Ascending aorta (tissue), 2 donors: ENCODE measurements at regions not wholly inside any gene's neighbourhood (a gene's known extent, or its start where the extent isn't known, plus 50 kb on each side); places are given as distances from the start of the nearest gene placed in this dataset.
A peak's percentile ranks its signal among the peaks of the same experiment; 100 is the strongest.

ENCODE experiments used
- DNase-seq, 2 donors: peaks; one replicate each; pipeline ENCODE4 v3.0.0-alpha.2; 2019; ENCODE audit warnings: low spot score in 2 of 2
- H3K27ac ChIP-seq, 2 donors: fragments of 200-600 bp; sonication (generic); one replicate each; pipeline ENCODE4 v1.5.1; 2016 to 2017; ENCODE audit warnings: mild to moderate bottlenecking in 1 of 2
- H3K27me3 ChIP-seq: fragments of 200-600 bp; sonication (generic); one replicate; pipeline ENCODE4 v1.5.1; 2017
- H3K36me3 ChIP-seq, 2 donors: fragments of 200-600 bp; sonication (generic); one replicate each; pipeline ENCODE4 v1.5.1; 2016
- H3K4me1 ChIP-seq, 2 donors: fragments of 200-600 bp; sonication (generic); one replicate each; pipeline ENCODE4 v1.5.1; 2016 to 2017; ENCODE audit warnings: mild to moderate bottlenecking in 1 of 2
- H3K4me3 ChIP-seq, 2 donors: fragments of 200-600 bp; sonication (generic); one replicate each; pipeline ENCODE4 v1.5.1; 2016 to 2017; ENCODE audit warnings: mild to moderate bottlenecking in 1 of 2
- H3K9me3 ChIP-seq, 2 donors: fragments of 200-600 bp; sonication (generic); one replicate each; pipeline ENCODE4 v1.5.1; 2016
- intact Hi-C: fragments of 100-400 bp; cut with DNase I; formaldehyde crosslinking; loops from one replicate; pipeline ENCODE4 v1.15.1; 2023
- TF ChIP-seq, protein P1 (sequence below), 3 experiments: fragments of 200-600 bp in 2 of 3; fragments of 450-650 bp in 1 of 3; sonication (generic) in 2 of 3; IDR thresholded peaks; one replicate each; pipeline ENCODE4 v1.5.1; 2016 to 2019; ENCODE audit warnings: antibody characterized with exemption in 3 of 3, mild to moderate bottlenecking in 1 of 3, moderate library complexity in 1 of 3

DNA sequence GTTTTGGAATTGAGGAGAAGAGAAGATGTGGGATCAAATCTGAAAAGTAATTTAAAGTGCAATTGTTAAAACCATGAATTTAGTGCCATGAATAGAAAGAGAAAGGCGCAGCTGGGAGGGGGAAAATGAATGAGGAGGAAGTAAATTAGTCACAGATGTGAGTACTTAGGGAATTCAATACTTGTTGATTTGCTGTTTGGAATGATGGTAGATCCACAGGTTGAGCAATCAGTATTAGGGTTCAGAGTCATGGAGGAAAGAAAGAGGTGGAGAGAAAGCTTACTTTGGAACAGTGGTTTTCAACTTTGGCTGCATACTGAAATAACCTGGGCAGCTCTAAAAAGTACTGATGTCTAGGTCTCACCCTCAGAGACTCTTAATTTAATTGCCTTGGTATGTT is 229.7 kb upstream of the ASCC3 start:
- DNase-seq: no peak
- intact Hi-C loops: no loop called here
- TF ChIP-seq, protein P1, sequence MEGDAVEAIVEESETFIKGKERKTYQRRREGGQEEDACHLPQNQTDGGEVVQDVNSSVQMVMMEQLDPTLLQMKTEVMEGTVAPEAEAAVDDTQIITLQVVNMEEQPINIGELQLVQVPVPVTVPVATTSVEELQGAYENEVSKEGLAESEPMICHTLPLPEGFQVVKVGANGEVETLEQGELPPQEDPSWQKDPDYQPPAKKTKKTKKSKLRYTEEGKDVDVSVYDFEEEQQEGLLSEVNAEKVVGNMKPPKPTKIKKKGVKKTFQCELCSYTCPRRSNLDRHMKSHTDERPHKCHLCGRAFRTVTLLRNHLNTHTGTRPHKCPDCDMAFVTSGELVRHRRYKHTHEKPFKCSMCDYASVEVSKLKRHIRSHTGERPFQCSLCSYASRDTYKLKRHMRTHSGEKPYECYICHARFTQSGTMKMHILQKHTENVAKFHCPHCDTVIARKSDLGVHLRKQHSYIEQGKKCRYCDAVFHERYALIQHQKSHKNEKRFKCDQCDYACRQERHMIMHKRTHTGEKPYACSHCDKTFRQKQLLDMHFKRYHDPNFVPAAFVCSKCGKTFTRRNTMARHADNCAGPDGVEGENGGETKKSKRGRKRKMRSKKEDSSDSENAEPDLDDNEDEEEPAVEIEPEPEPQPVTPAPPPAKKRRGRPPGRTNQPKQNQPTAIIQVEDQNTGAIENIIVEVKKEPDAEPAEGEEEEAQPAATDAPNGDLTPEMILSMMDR (IDR thresholded peaks at IDR 0.05): no peak
- Histone ChIP-seq H3K4me1 (no peaks in the 10 kb centered on the region), H3K9me3 (no peaks in the 10 kb centered on the region), H3K27ac (no peak overlapping the region), H3K4me3 (no peak overlapping the region), H3K27me3 (no peaks in the 10 kb centered on the region), H3K36me3 (no peaks in the 10 kb centered on the region)

DNA sequence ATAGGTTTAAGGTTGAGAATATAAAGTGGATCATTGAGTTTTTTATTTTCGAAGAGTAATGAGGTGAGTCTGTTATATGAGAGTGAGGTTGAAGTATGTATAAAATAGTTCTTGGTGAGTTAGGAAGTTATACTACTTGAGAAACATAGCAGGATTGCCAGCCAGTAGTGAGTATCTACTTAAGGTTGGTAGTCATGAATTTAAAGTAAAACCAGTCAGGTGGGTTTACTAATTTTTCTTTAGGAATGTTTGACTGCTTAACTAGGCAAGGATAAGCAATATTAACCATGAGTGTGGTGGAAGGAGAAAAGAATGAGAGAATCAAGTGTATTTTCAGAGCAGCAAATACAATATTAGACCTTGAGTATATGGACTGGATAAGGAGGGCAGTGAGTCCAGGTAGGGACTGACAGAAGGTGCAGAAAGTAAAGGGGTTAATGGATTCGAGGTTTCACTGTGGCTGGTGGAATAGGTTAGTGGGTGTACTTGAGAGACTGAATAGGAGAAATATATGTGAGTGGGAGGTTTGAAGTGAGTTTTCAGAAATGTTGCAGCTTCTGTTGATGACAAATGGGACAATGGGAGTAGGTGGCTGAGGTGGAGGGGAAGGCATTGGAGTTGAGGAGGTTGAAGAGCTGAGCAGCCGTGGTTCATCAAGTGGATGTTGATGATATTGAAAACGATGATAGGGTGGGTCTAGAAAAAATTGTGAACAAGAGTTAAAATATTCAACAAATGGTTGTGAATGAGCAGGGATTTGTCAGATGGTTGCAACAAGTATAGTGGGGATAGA is 232.5 kb upstream of the ASCC3 start:
- no peak for DNase-seq
- H3K4me3 ChIP-seq: no peak overlapping the region
- no peaks in the 10 kb centered on the region for H3K27me3 ChIP-seq
- no peaks in the 10 kb centered on the region for H3K4me1 ChIP-seq
- TF ChIP-seq, protein P1 (IDR thresholded peaks at IDR 0.05): no peak
- H3K27ac ChIP-seq: no peak overlapping the region
- H3K36me3 ChIP-seq: no peaks in the 10 kb centered on the region
- H3K9me3 ChIP-seq: no peaks in the 10 kb centered on the region
- intact Hi-C loops: no loop called here

DNA sequence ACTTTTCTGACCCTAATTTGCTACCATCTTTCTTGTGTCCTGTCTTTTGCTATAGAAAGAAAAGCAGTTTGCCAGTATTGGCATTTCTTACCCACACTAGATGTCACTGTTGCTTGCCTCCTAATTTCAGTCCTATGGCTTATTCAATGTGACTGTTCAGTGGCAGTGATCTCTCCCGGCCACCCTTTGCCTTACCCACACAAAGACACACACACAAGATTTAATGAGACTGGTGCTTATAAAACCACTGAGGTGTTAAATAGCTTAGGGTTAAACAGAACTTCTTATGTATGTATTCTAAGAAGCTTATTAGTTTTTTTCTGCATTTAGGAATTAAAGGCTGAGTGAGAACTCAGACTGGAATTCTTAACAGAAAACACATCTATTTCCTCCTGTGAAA is 233.6 kb upstream of the ASCC3 start:
- no peaks in the 10 kb centered on the region for H3K36me3 ChIP-seq
- H3K9me3 ChIP-seq: no peaks in the 10 kb centered on the region
- no peaks in the 10 kb centered on the region for H3K4me1 ChIP-seq
- no peaks in the 10 kb centered on the region for H3K27me3 ChIP-seq
- H3K4me3 ChIP-seq: no peak overlapping the region
- TF ChIP-seq, protein P1 (IDR thresholded peaks at IDR 0.05): peak in 2 of 3 experiments; percentile 26 to 52
- no peak overlapping the region for H3K27ac ChIP-seq
- no peak for DNase-seq
- intact Hi-C loops: no loop called here

DNA sequence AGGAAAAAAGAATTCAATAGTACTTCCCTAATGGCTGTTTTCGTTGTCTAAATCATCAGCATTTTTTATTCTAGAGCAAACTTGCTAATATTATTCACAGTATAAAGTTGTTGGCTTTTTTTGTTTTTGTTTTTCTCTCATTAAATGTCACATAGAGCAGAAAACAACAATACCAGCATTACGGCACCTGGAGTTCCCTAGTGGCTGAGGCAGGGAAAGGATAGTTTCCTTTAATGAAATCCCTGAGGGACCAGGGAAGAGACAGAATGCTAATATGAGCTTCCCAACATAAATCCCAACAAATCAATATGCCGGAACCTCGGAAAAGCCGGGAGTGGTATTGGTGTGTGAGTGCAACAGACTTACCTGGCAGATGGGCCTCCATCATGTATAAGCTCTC is 235.2 kb upstream of the ASCC3 start:
- H3K36me3 ChIP-seq: no peaks in the 10 kb centered on the region
- H3K9me3 ChIP-seq: no peaks in the 10 kb centered on the region
- H3K27me3 ChIP-seq: no peaks in the 10 kb centered on the region
- TF ChIP-seq, protein P1 (IDR thresholded peaks at IDR 0.05): no peak
- H3K4me1 ChIP-seq: no peaks in the 10 kb centered on the region
- no peak overlapping the region for H3K4me3 ChIP-seq
- intact Hi-C loops: no loop called here
- no peak for DNase-seq
- no peak overlapping the region for H3K27ac ChIP-seq

DNA sequence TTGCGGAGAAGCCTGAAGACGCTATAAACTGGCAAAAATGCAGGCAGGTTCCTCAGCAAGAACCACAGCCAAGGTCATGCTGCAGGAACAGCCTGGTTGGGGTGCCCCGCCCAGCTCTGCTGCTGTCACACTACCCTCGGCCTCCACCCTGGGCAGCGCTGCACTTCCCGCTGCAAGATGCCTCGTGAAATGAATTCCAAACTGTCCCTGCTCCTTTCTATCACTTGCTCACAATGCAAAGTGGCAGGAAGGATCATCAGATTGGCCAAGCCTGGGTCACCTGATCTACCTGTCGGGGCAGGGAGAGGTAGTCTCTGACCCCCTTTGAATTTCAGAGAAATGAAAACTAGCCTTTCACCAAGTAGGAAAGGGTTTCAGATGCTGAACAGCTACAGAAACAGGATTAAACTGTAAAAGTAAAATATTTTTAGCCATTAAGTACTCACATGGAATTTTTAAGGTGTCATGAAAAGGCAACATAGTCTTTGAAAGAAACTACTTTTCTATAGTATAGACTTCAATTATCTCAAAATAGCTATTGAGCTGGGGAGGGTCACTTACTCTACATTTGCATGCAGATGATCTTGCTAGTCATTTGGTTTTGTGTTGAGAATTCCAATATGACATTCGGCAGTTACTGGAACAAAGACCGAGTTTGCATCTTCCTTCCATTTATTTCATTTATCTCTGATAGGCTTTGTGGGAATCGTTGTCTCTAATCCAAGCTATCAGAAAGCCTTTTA is 236.4 kb upstream of the ASCC3 start:
- no peak for DNase-seq
- no peaks in the 10 kb centered on the region for H3K4me1 ChIP-seq
- H3K27ac ChIP-seq: no peak overlapping the region
- intact Hi-C loops: no loop called here
- no peaks in the 10 kb centered on the region for H3K27me3 ChIP-seq
- TF ChIP-seq, protein P1 (IDR thresholded peaks at IDR 0.05): no peak
- H3K9me3 ChIP-seq: no peaks in the 10 kb centered on the region
- H3K4me3 ChIP-seq: no peak overlapping the region
- H3K36me3 ChIP-seq: no peaks in the 10 kb centered on the region
